GM23338 (cell line): ENCODE measurements at regions not wholly inside any gene's neighbourhood (a gene's known extent, or its start where the extent isn't known, plus 50 kb on each side); places are given as distances from the start of the nearest gene placed in this dataset.

Experiments used
- ATAC-seq: fragments of 200-7000 bp; cut with Tn5 transposase; 3 replicates; pipeline ENCODE4 v1.9.1; 2020
- DNase-seq: peaks from one replicate; pipeline ENCODE4 v3.0.0-alpha.2; 2015; ENCODE audit warnings: low spot score
- H2AFZ ChIP-seq: fragments of 200-600 bp; sonication (generic); 2 replicates; pipeline ENCODE4 v1.8.0; 2016; ENCODE audit warnings: antibody characterized with exemption, mild to moderate bottlenecking, moderate library complexity
- H3F3A ChIP-seq: fragments of 200-600 bp; sonication (generic); replicated peaks from 2 replicates; pipeline ENCODE4 v1.8.0; 2017; ENCODE audit warnings: antibody characterized with exemption, mixed run types, low read depth
- H3K27ac ChIP-seq: fragments of 200-600 bp; sonication (generic); 2 replicates; pipeline ENCODE4 v1.6.1; 2016; ENCODE audit warnings: low read depth
- H3K27me3 ChIP-seq: fragments of 200-600 bp; sonication (generic); 2 replicates; pipeline ENCODE4 v1.8.0; 2016; ENCODE audit warnings: mild to moderate bottlenecking, mixed run types, moderate library complexity; ENCODE audit not compliant: insufficient read depth
- H3K36me3 ChIP-seq: fragments of 200-600 bp; sonication (generic); 2 replicates; pipeline ENCODE4 v1.8.0; 2016; ENCODE audit warnings: mild to moderate bottlenecking; ENCODE audit not compliant: insufficient read depth
- H3K4me1 ChIP-seq: fragments of 200-600 bp; sonication (generic); 2 replicates; pipeline ENCODE4 v1.8.0; 2016; ENCODE audit warnings: mild to moderate bottlenecking, moderate library complexity; ENCODE audit not compliant: insufficient read depth
- H3K4me2 ChIP-seq: fragments of 200-600 bp; sonication (generic); 2 replicates; pipeline ENCODE4 v1.7.1; 2017; ENCODE audit warnings: mixed run types
- H3K4me3 ChIP-seq: fragments of 200-600 bp; sonication (generic); 2 replicates; pipeline ENCODE4 v1.6.1; 2016; ENCODE audit warnings: mixed run types
- H3K79me2 ChIP-seq: fragments of 200-600 bp; sonication (generic); replicated peaks from 2 replicates; pipeline ENCODE4 v1.8.0; 2017; ENCODE audit warnings: mild to moderate bottlenecking; ENCODE audit not compliant: insufficient read depth
- H3K9me2 ChIP-seq: fragments of 200-600 bp; sonication (generic); 2 replicates; pipeline ENCODE4 v1.8.0; 2017; ENCODE audit not compliant: insufficient read depth
- H4K20me1 ChIP-seq: fragments of 200-600 bp; sonication (generic); replicated peaks from 2 replicates; pipeline ENCODE4 v1.8.0; 2017; ENCODE audit warnings: mild to moderate bottlenecking; ENCODE audit not compliant: insufficient read depth
- H3K27ac Mint-ChIP-seq: 2 replicates; pipeline ENCODE4 v1.8.0; 2020; ENCODE audit warnings: inconsistent platforms, mild to moderate bottlenecking, moderate library complexity, mixed read lengths
- H3K27me3 Mint-ChIP-seq: 3 replicates; pipeline ENCODE4 v1.8.0; 2022; ENCODE audit warnings: low read depth, mild to moderate bottlenecking, moderate library complexity, mixed read lengths, inconsistent platforms; ENCODE audit not compliant: insufficient read depth, poor library complexity
- H3K36me3 Mint-ChIP-seq: 3 replicates; pipeline ENCODE4 v1.8.0; 2021; ENCODE audit warnings: low read depth, mild to moderate bottlenecking, inconsistent platforms, moderate library complexity, mixed read lengths
- H3K4me1 Mint-ChIP-seq: 3 replicates; pipeline ENCODE4 v1.8.0; 2020; ENCODE audit warnings: mild to moderate bottlenecking, inconsistent platforms, mixed read lengths
- H3K4me3 Mint-ChIP-seq: 3 replicates; pipeline ENCODE4 v1.8.0; 2021; ENCODE audit warnings: moderate library complexity, mild to moderate bottlenecking, inconsistent platforms, mixed read lengths
- H3K9me3 Mint-ChIP-seq: 3 replicates; pipeline ENCODE4 v1.8.0; 2020; ENCODE audit warnings: moderate library complexity, mild to moderate bottlenecking, inconsistent platforms, mixed read lengths
- CREB1 ChIP-seq: fragments of 250-450 bp; sonication (Bioruptor Pico); IDR thresholded peaks from 2 replicates; pipeline ENCODE4 v1.5.0; 2020; ENCODE audit warnings: low read depth, mild to moderate bottlenecking, moderate library complexity
- ETS1 ChIP-seq: IDR thresholded peaks from 2 replicates; pipeline ENCODE4 v1.6.1; 2016; ENCODE audit warnings: antibody characterized with exemption
- EZH2 ChIP-seq: fragments of 200-600 bp; sonication (generic); IDR thresholded peaks from one replicate; pipeline ENCODE4 v1.8.0; 2017; ENCODE audit warnings: antibody characterized with exemption, mild to moderate bottlenecking, low read depth; ENCODE audit not compliant: unreplicated experiment
- EZH2phosphoT487 ChIP-seq: fragments of 200-600 bp; sonication (generic); IDR thresholded peaks from one replicate; pipeline ENCODE4 v1.8.1; 2018; ENCODE audit warnings: antibody characterized with exemption; ENCODE audit not compliant: unreplicated experiment
- JUNB ChIP-seq: IDR thresholded peaks from one replicate; pipeline ENCODE4 v1.6.1; 2016; ENCODE audit warnings: antibody characterized with exemption; ENCODE audit not compliant: unreplicated experiment
- NANOG ChIP-seq: IDR thresholded peaks from 2 replicates; pipeline ENCODE4 v1.6.1; 2016; ENCODE audit warnings: antibody characterized with exemption, borderline replicate concordance
- POLR2AphosphoS5 ChIP-seq: IDR thresholded peaks from 2 replicates; pipeline ENCODE4 v1.6.1; 2016; ENCODE audit warnings: antibody characterized with exemption, low read depth
- REST ChIP-seq: IDR thresholded peaks from one replicate; pipeline ENCODE4 v1.6.1; 2018; ENCODE audit warnings: antibody characterized with exemption; ENCODE audit not compliant: unreplicated experiment
- STAT1 ChIP-seq: IDR thresholded peaks from one replicate; pipeline ENCODE4 v1.6.1; 2016; ENCODE audit warnings: antibody characterized with exemption; ENCODE audit not compliant: unreplicated experiment
- ZNF114 ChIP-seq: fragments of 250-450 bp; sonication (Bioruptor Pico); IDR thresholded peaks from 2 replicates; pipeline ENCODE4 v1.5.0; 2020; ENCODE audit warnings: mild to moderate bottlenecking, moderate library complexity
- ZNF331 ChIP-seq: fragments of 250-450 bp; sonication (Bioruptor Pico); IDR thresholded peaks from 2 replicates; pipeline ENCODE4 v1.5.0; 2020; ENCODE audit warnings: low read depth, mild to moderate bottlenecking, moderate library complexity
- ZNF462 ChIP-seq: fragments of 250-450 bp; sonication (Bioruptor Pico); IDR thresholded peaks from 2 replicates; pipeline ENCODE4 v1.5.0; 2020; ENCODE audit warnings: mild to moderate bottlenecking, moderate library complexity
- TF ChIP-seq, protein P1 (sequence below), 2 experiments: fragments of 200-600 bp in 1 of 2; sonication (generic) in 1 of 2; conservative IDR thresholded peaks; 2 replicates each; pipeline versions ENCODE4 v1.5.1 to v1.6.1; 2016 to 2017; ENCODE audit warnings: antibody characterized with exemption in 2 of 2, low read depth in 2 of 2, mild to moderate bottlenecking in 2 of 2, moderate library complexity in 1 of 2

DNA sequence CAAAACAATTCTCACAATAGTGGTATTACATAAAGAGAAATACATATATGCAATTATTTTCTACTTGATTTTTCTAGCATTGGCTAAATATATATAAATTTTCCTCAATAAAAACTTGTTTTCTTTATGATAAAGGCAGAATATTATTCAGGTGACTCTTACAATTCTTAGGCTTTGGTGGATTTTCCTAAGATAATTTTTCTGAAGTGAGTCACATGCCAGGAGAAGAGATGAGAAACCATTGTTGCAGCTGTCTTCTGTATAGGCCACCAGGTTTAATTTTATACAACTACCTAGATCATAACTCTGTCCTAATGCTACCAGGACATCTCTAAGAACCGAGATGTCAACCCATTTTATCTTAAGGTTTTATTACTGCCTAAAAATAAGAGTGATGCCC, 552.4 kb upstream of the CDH2 start:
- no peaks in the 10 kb centered on the region for H3K27me3 Mint-ChIP-seq
- ATAC-seq, result no peak

More for the DNA sequence above, 552.4 kb upstream of the CDH2 start:
- no peaks in the 10 kb centered on the region for H3K27me3 ChIP-seq
- Mint-ChIP-seq H3K27ac (no peak overlapping the region), H3K36me3 (no peaks in the 10 kb centered on the region), H3K9me3 (peaks cover 3% of the 10 kb centered on the region; the same call in 1 of the 3 replicates), H3K4me3 (no peak overlapping the region), H3K4me1 (peaks cover 10% of the 10 kb centered on the region)
- H3K4me1 ChIP-seq, result peaks cover 14% of the 10 kb centered on the region
- H3K4me2 ChIP-seq, result no peak overlapping the region
- H3K79me2 ChIP-seq, result no peaks in the 10 kb centered on the region
- H3K9me2 ChIP-seq, result 0 out of 2 replicates have a peak, but pooled peaks cover 6% of the 10 kb centered on the region
- no peak overlapping the region for H3K4me3 ChIP-seq
- no peak overlapping the region for H3K27ac ChIP-seq
- H3K36me3 ChIP-seq, result no peaks in the 10 kb centered on the region
- H4K20me1 ChIP-seq, result no peaks in the 10 kb centered on the region
- no peak overlapping the region for H2AFZ ChIP-seq
- TF ChIP-seq NANOG (no peak), ZNF114 (CRISPR knock-in tag) (no peak), STAT1 (no peak), POLR2AphosphoS5 (no peak), REST (no peak), ZNF462 (CRISPR knock-in tag) (no peak), ZNF331 (CRISPR knock-in tag) (no peak), EZH2 (no peak), CREB1 (CRISPR knock-in tag) (no peak), ETS1 (no peak), EZH2phosphoT487 (no peak), JUNB (no peak)
- TF ChIP-seq, protein P1, sequence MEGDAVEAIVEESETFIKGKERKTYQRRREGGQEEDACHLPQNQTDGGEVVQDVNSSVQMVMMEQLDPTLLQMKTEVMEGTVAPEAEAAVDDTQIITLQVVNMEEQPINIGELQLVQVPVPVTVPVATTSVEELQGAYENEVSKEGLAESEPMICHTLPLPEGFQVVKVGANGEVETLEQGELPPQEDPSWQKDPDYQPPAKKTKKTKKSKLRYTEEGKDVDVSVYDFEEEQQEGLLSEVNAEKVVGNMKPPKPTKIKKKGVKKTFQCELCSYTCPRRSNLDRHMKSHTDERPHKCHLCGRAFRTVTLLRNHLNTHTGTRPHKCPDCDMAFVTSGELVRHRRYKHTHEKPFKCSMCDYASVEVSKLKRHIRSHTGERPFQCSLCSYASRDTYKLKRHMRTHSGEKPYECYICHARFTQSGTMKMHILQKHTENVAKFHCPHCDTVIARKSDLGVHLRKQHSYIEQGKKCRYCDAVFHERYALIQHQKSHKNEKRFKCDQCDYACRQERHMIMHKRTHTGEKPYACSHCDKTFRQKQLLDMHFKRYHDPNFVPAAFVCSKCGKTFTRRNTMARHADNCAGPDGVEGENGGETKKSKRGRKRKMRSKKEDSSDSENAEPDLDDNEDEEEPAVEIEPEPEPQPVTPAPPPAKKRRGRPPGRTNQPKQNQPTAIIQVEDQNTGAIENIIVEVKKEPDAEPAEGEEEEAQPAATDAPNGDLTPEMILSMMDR (conservative IDR thresholded peaks at IDR 0.05; ENCODE audit: low read depth in 2 of 2), result no peak
- no peaks in the 10 kb centered on the region for H3F3A ChIP-seq
- no peak for DNase-seq
